ENCODE measurements at regions not wholly inside any gene's neighbourhood (a gene's known extent, or its start where the extent isn't known, plus 50 kb on each side); places are given as distances from the start of the nearest gene placed in this dataset.

- TF ChIP-seq CTCF (IDR thresholded peaks at IDR 0.05), result no peak
- no peak for TF ChIP-seq POLR2AphosphoS5 (IDR thresholded peaks at IDR 0.05)
- no peak for TF ChIP-seq POLR2A (IDR thresholded peaks at IDR 0.05)
Measured at GRCh38 chr7:69301253-69301652, 297.0 kb upstream of the AUTS2 start.
